Liver (tissue), 8 donors: ENCODE measurements at regions not wholly inside any gene's neighbourhood (a gene's known extent, or its start where the extent isn't known, plus 50 kb on each side); places are given as distances from the start of the nearest gene placed in this dataset.

ENCODE experiments used
- DNase-seq: peaks from one replicate; pipeline ENCODE4 v3.0.0-alpha.2; 2017; ENCODE audit warnings: low spot score
- H3K27ac ChIP-seq, 2 donors: one replicate each; pipeline ENCODE4 v1.7.0; 2013; ENCODE audit warnings: inconsistent platforms in 2 of 2, low read length in 2 of 2, control low read depth in 1 of 2, low read depth in 1 of 2, mild to moderate bottlenecking in 1 of 2
- H3K27me3 ChIP-seq, 4 donors: one replicate each; pipeline versions ENCODE4 v1.6.1 to v1.7.0; 2013; ENCODE audit warnings: low read length in 3 of 4, inconsistent platforms in 1 of 4, mild to moderate bottlenecking in 1 of 4, moderate library complexity in 1 of 4; ENCODE audit not compliant: control insufficient read depth in 4 of 4, insufficient read depth in 4 of 4
- H3K36me3 ChIP-seq, 4 donors: one replicate each; pipeline versions ENCODE4 v1.6.1 to v1.7.0; 2013; ENCODE audit warnings: low read length in 3 of 4, mild to moderate bottlenecking in 3 of 4, low read depth in 1 of 4, moderate library complexity in 1 of 4; ENCODE audit not compliant: control insufficient read depth in 4 of 4, insufficient read depth in 3 of 4
- H3K4me1 ChIP-seq, 4 donors: one replicate each; pipeline versions ENCODE4 v1.6.1 to v1.7.0; 2013; ENCODE audit warnings: low read length in 3 of 4, mild to moderate bottlenecking in 3 of 4, moderate library complexity in 1 of 4; ENCODE audit not compliant: control insufficient read depth in 4 of 4, insufficient read depth in 4 of 4
- H3K4me3 ChIP-seq, 3 donors: one replicate each; pipeline versions ENCODE4 v1.6.1 to v1.7.0; 2013; ENCODE audit warnings: low read length in 3 of 3, control low read depth in 1 of 3, low read depth in 1 of 3, mild to moderate bottlenecking in 1 of 3
- H3K9ac ChIP-seq, 2 donors: one replicate each; pipeline ENCODE4 v1.7.0; 2013; ENCODE audit warnings: low read length in 2 of 2, mild to moderate bottlenecking in 2 of 2, moderate library complexity in 2 of 2, control low read depth in 1 of 2, low read depth in 1 of 2
- H3K9me3 ChIP-seq, 4 donors: one replicate each; pipeline versions ENCODE4 v1.6.1 to v1.7.0; 2013; ENCODE audit warnings: low read length in 3 of 4; ENCODE audit not compliant: control insufficient read depth in 4 of 4
- ATF3 ChIP-seq: IDR thresholded peaks from 2 replicates; pipeline ENCODE4 v1.6.1; 2016; ENCODE audit warnings: antibody characterized with exemption
- CTCF ChIP-seq: fragments of 150-350 bp; IDR thresholded peaks from 2 replicates; pipeline ENCODE4 v1.5.1; 2017; ENCODE audit warnings: improper control_type of control experiment, low read depth, low read length; ENCODE audit not compliant: missing input control
- EGR1 ChIP-seq, 2 donors: IDR thresholded peaks; 2 replicates each; pipeline ENCODE4 v1.6.1; 2016 to 2018; ENCODE audit warnings: antibody characterized with exemption in 2 of 2, low read depth in 2 of 2
- FOXA1 ChIP-seq: IDR thresholded peaks from 2 replicates; pipeline ENCODE4 v1.6.1; 2016; ENCODE audit warnings: antibody characterized with exemption
- FOXA2 ChIP-seq: IDR thresholded peaks from 2 replicates; pipeline ENCODE4 v1.6.1; 2016; ENCODE audit warnings: antibody characterized with exemption
- GABPA ChIP-seq, 2 donors: IDR thresholded peaks in 1 of 2; conservative IDR thresholded peaks in 1 of 2; 2 replicates each; pipeline ENCODE4 v1.6.1; 2016; ENCODE audit warnings: antibody characterized with exemption in 2 of 2, mild to moderate bottlenecking in 1 of 2, moderate library complexity in 1 of 2
- HNF4A ChIP-seq, 2 donors: conservative IDR thresholded peaks; 2 replicates each; pipeline ENCODE4 v1.6.1; 2016; ENCODE audit warnings: antibody characterized with exemption in 2 of 2, mild to moderate bottlenecking in 2 of 2
- HNF4G ChIP-seq: IDR thresholded peaks from 2 replicates; pipeline ENCODE4 v1.6.1; 2016; ENCODE audit warnings: antibody characterized with exemption
- JUND ChIP-seq, 2 donors: IDR thresholded peaks; 2 replicates each; pipeline ENCODE4 v1.6.1; 2016; ENCODE audit warnings: antibody characterized with exemption in 2 of 2
- MAX ChIP-seq: IDR thresholded peaks from 2 replicates; pipeline ENCODE4 v1.6.1; 2016; ENCODE audit warnings: antibody characterized with exemption
- NR2F2 ChIP-seq: IDR thresholded peaks from 2 replicates; pipeline ENCODE4 v1.6.1; 2016; ENCODE audit warnings: antibody characterized with exemption
- RAD21 ChIP-seq, 2 donors: IDR thresholded peaks; 2 replicates each; pipeline ENCODE4 v1.6.1; 2016; ENCODE audit warnings: antibody characterized with exemption in 2 of 2, mild to moderate bottlenecking in 2 of 2
- RXRA ChIP-seq, 2 donors: IDR thresholded peaks; 2 replicates each; pipeline ENCODE4 v1.6.1; 2017 to 2018; ENCODE audit warnings: antibody characterized with exemption in 2 of 2, mild to moderate bottlenecking in 1 of 2
- SP1 ChIP-seq: IDR thresholded peaks from 2 replicates; pipeline ENCODE4 v1.6.1; 2018; ENCODE audit warnings: antibody characterized with exemption, mild to moderate bottlenecking
- TAF1 ChIP-seq: conservative IDR thresholded peaks from 2 replicates; pipeline ENCODE4 v1.6.1; 2016; ENCODE audit warnings: antibody characterized with exemption, mild to moderate bottlenecking
- YY1 ChIP-seq: IDR thresholded peaks from 2 replicates; pipeline ENCODE4 v1.6.1; 2016; ENCODE audit warnings: antibody characterized with exemption, mild to moderate bottlenecking
- ZBTB33 ChIP-seq: IDR thresholded peaks from 2 replicates; pipeline ENCODE4 v1.6.1; 2016; ENCODE audit warnings: antibody characterized with exemption
- WGBS: extraction: QIAGEN DNeasy Blood & Tissue Kit; methylation state at CpG from one replicate; pipeline ENCODE4 v1.1.7; 2013; 5-methylcytosine and 5-hydroxymethylcytosine counted together
- donor health status: healthy.
- donor health status: healthy.
- donor health status: healthy.
- donor health status: healthy.
- donor health status: healthy.

GRCh38 chr12:46950094-46950493 is 124.3 kb upstream of the SLC38A4 start:
- H3K27me3 ChIP-seq: no peaks in the 10 kb centered on the region
- TF ChIP-seq MAX: no peak
- TF ChIP-seq GABPA (IDR thresholded peaks at IDR 0.05 in 1 of 2, conservative IDR thresholded peaks at IDR 0.05 in 1 of 2): no peak
- no peak for TF ChIP-seq HNF4G
- TF ChIP-seq JUND (IDR thresholded peaks at IDR 0.05): no peak
- no peak for TF ChIP-seq CTCF

GRCh38 chr12:46952880-46953483 is 126.4 kb upstream of the PCED1B start:
- Histone ChIP-seq H3K9me3 (no peaks in the 10 kb centered on the region), H3K9ac (no peak overlapping the region), H3K4me1 (peaks cover 0 to 3% (median 0%) of the 10 kb centered on the region in 4 donors), H3K27ac (no peak overlapping the region), H3K27me3 (no peaks in the 10 kb centered on the region), H3K4me3 (no peak overlapping the region), H3K36me3 (no peaks in the 10 kb centered on the region)
- no peak for DNase-seq
- WGBS: 84% methylated on average over 1 of the region's 1 CpG
- TF ChIP-seq ZBTB33: no peak
- no peak for TF ChIP-seq GABPA (IDR thresholded peaks at IDR 0.05 in 1 of 2, conservative IDR thresholded peaks at IDR 0.05 in 1 of 2)
- TF ChIP-seq RAD21 (IDR thresholded peaks at IDR 0.05): no peak
- no peak for TF ChIP-seq EGR1 (IDR thresholded peaks at IDR 0.05; ENCODE audit: low read depth in 2 of 2)
- no peak for TF ChIP-seq HNF4G
- TF ChIP-seq RXRA (IDR thresholded peaks at IDR 0.05): no peak
- TF ChIP-seq FOXA1: no peak

More at GRCh38 chr12:46950094-46950493, 124.3 kb upstream of the SLC38A4 start:
- no peak for DNase-seq
- WGBS: 93% methylated on average over 3 of the region's 3 CpGs
- Histone ChIP-seq H3K9ac (no peak overlapping the region), H3K4me1 (no peaks in the 10 kb centered on the region), H3K27ac (no peak overlapping the region), H3K4me3 (no peak overlapping the region), H3K9me3 (no peaks in the 10 kb centered on the region), H3K36me3 (no peaks in the 10 kb centered on the region)

GRCh38 chr12:46956451-46957035 is 122.9 kb upstream of the PCED1B start:
- 71% methylated on average over 5 of the region's 5 CpGs for WGBS
- Histone ChIP-seq H3K4me1 (peaks cover 4 to 20% (median 9%) of the 10 kb centered on the region in 4 donors), H3K27me3 (no peaks in the 10 kb centered on the region), H3K36me3 (no peaks in the 10 kb centered on the region), H3K27ac (no peak overlapping the region), H3K9ac (no peak overlapping the region), H3K4me3 (no peak overlapping the region), H3K9me3 (no peaks in the 10 kb centered on the region)
- TF ChIP-seq FOXA1 (no peak), HNF4G (no peak), FOXA2 (no peak), ATF3 (no peak), MAX (no peak), TAF1 (no peak), GABPA (IDR thresholded peaks at IDR 0.05 in 1 of 2, conservative IDR thresholded peaks at IDR 0.05 in 1 of 2) (no peak), RAD21 (IDR thresholded peaks at IDR 0.05) (no peak), ZBTB33 (no peak), CTCF (no peak), SP1 (no peak), YY1 (no peak), NR2F2 (no peak), JUND (IDR thresholded peaks at IDR 0.05) (no peak), RXRA (IDR thresholded peaks at IDR 0.05) (no peak), HNF4A (conservative IDR thresholded peaks at IDR 0.05) (no peak)
- DNase-seq: no peak
